ENCODE measurements at regions not wholly inside any gene's neighbourhood (a gene's known extent, or its start where the extent isn't known, plus 50 kb on each side); places are given as distances from the start of the nearest gene placed in this dataset.
"Not testable (repeated sequence)": the region's sequence is repeated elsewhere in the genome, so short reads cannot be mapped to it uniquely, and the experiment has no call there.

DNA sequence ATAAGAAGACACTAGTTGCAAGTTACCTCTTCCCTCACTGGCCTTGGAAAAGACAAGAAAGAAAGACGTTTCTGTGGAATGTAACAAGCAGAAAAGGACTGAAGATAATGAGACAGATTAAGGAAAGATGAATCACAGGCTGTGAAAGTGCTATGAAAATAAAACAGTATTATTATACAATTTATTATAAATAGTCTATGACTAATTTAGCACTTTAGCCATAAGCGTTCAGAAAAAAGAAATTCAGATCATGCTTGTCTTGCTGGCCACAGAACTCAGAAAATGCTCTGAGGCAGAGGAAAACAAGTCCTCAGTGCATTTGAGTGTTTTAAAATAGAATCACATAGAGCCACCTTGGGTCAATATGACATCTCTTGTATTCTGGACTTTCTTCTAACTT lies 174.8 kb upstream of the NBPF9 start:
- TF ChIP-seq POLR2A (IDR thresholded peaks at IDR 0.05) = not testable (repeated sequence)
- TF ChIP-seq, protein P1, sequence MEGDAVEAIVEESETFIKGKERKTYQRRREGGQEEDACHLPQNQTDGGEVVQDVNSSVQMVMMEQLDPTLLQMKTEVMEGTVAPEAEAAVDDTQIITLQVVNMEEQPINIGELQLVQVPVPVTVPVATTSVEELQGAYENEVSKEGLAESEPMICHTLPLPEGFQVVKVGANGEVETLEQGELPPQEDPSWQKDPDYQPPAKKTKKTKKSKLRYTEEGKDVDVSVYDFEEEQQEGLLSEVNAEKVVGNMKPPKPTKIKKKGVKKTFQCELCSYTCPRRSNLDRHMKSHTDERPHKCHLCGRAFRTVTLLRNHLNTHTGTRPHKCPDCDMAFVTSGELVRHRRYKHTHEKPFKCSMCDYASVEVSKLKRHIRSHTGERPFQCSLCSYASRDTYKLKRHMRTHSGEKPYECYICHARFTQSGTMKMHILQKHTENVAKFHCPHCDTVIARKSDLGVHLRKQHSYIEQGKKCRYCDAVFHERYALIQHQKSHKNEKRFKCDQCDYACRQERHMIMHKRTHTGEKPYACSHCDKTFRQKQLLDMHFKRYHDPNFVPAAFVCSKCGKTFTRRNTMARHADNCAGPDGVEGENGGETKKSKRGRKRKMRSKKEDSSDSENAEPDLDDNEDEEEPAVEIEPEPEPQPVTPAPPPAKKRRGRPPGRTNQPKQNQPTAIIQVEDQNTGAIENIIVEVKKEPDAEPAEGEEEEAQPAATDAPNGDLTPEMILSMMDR (IDR thresholded peaks at IDR 0.05) = not testable (repeated sequence)

Data from Peyer's patch (tissue), 4 donors.